ENCODE measurements at regions not wholly inside any gene's neighbourhood (a gene's known extent, or its start where the extent isn't known, plus 50 kb on each side); places are given as distances from the start of the nearest gene placed in this dataset.

- TF ChIP-seq CTCF (IDR thresholded peaks at IDR 0.05; ENCODE audit: low read depth, low read length, missing input control) (no peak), SP1 (IDR thresholded peaks at IDR 0.05) (no peak), GABPA (IDR thresholded peaks at IDR 0.05 in 1 of 2, conservative IDR thresholded peaks at IDR 0.05 in 1 of 2) (no peak), REST (IDR thresholded peaks at IDR 0.05) (no peak), YY1 (IDR thresholded peaks at IDR 0.05) (no peak), MAX (IDR thresholded peaks at IDR 0.05) (no peak), EGR1 (IDR thresholded peaks at IDR 0.05; ENCODE audit: low read depth in 2 of 2) (no peak), JUND (IDR thresholded peaks at IDR 0.05) (no peak), HNF4A (conservative IDR thresholded peaks at IDR 0.05) (no peak), RAD21 (IDR thresholded peaks at IDR 0.05) (no peak), TAF1 (conservative IDR thresholded peaks at IDR 0.05) (no peak)
Measured at GRCh38 chr2:19137433-19137832, 221.0 kb downstream of the OSR1 start.

Measured in liver (tissue), 3 donors.